Activated T-cell treated with anti-CD3 and anti-CD28 coated beads, Interleukin-2, amount 50 U/mL, for 24 hours (primary cell): ENCODE measurements at regions not wholly inside any gene's neighbourhood (a gene's known extent, or its start where the extent isn't known, plus 50 kb on each side); places are given as distances from the start of the nearest gene placed in this dataset.
"Not testable (repeated sequence)": the region's sequence is repeated elsewhere in the genome, so short reads cannot be mapped to it uniquely, and the experiment has no call there.

Experiments
- DNase-seq: peaks from one replicate; pipeline ENCODE4 v3.0.0-alpha.2; 2020
- H3K27ac Mint-ChIP-seq: 2 replicates; pipeline ENCODE4 v1.8.0; 2020; ENCODE audit warnings: mild to moderate bottlenecking, mixed read lengths
- H3K27me3 Mint-ChIP-seq: 2 replicates; pipeline ENCODE4 v1.8.0; 2020; ENCODE audit warnings: mixed read lengths
- H3K36me3 Mint-ChIP-seq: 2 replicates; pipeline ENCODE4 v1.8.0; 2020; ENCODE audit warnings: low read depth, mixed read lengths
- H3K4me1 Mint-ChIP-seq: 2 replicates; pipeline ENCODE4 v1.8.0; 2020; ENCODE audit warnings: low read depth, mixed read lengths
- H3K4me3 Mint-ChIP-seq: 2 replicates; pipeline ENCODE4 v1.8.0; 2020; ENCODE audit warnings: mild to moderate bottlenecking, moderate library complexity, mixed read lengths
- H3K9me3 Mint-ChIP-seq: 2 replicates; pipeline ENCODE4 v1.8.0; 2020; ENCODE audit warnings: mixed read lengths

GRCh38 chr10:56487746-56488145 lies 126.7 kb upstream of the ZWINT start:
- no peaks in the 10 kb centered on the region for H3K36me3 Mint-ChIP-seq
- no peaks in the 10 kb centered on the region for H3K9me3 Mint-ChIP-seq
- H3K27me3 Mint-ChIP-seq: no peaks in the 10 kb centered on the region
- H3K4me3 Mint-ChIP-seq: no peak overlapping the region
- no peak overlapping the region for H3K27ac Mint-ChIP-seq
- no peaks in the 10 kb centered on the region for H3K4me1 Mint-ChIP-seq
- no peak for DNase-seq

DNA sequence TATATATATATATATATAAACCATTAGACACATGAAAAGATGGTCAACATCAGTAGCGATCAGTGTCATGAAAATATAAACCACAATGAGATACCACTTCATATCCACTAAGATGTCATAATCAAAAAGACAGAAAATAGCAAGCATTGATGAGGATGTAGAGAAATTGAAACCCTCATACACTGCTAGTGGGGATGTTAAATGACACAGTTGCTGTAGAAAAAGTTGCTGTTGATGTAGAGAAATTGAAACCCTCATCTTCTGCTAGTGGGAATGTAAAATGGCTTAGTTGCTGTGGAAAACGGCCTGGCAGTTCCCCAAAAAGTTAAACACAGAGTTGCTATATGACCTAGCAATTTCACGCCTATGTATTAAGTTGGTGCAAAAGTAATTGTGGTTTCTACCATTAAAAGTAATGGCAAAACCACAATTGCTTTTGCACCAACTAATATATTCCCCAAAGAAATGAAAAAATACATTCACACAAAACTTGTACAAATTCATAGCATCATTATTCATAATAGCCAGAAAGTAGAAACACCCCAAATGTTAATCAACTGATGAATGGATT lies 120.5 kb upstream of the ZWINT start:
- H3K4me3 Mint-ChIP-seq: no peak overlapping the region
- H3K9me3 Mint-ChIP-seq: no peaks in the 10 kb centered on the region
- no peaks in the 10 kb centered on the region for H3K27me3 Mint-ChIP-seq
- H3K4me1 Mint-ChIP-seq: no peaks in the 10 kb centered on the region
- no peaks in the 10 kb centered on the region for H3K36me3 Mint-ChIP-seq
- no peak overlapping the region for H3K27ac Mint-ChIP-seq
- no peak for DNase-seq

GRCh38 chr10:56472978-56473377 lies 111.9 kb upstream of the ZWINT start:
- Mint-ChIP-seq H3K4me1 (no peaks in the 10 kb centered on the region), H3K27me3 (no peaks in the 10 kb centered on the region), H3K4me3 (no peak overlapping the region), H3K9me3 (peaks cover 2% of the 10 kb centered on the region), H3K27ac (no peak overlapping the region), H3K36me3 (no peaks in the 10 kb centered on the region)
- no peak for DNase-seq

DNA sequence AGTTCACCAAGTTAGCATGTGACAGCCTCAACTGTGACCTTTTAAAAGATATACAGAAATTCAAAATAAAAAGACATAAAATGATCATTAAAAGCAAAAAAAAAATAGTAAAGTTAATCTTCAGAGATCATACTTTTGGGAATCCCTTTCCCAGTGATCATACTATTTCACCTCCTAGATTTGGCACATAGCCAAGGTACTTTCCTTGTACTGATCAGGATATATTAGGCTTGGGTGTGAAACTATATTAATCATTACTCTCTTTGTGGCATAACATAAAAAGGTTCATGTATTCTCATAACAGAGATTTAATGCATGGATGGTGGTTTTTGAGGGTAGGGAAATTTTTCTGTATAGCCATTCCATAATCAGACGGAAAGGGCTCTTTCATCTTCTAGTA lies 109.6 kb upstream of the ZWINT start:
- H3K4me3 Mint-ChIP-seq: no peak overlapping the region
- H3K27ac Mint-ChIP-seq: no peak overlapping the region
- H3K9me3 Mint-ChIP-seq: peaks cover 2% of the 10 kb centered on the region
- H3K36me3 Mint-ChIP-seq: no peaks in the 10 kb centered on the region
- H3K4me1 Mint-ChIP-seq: no peaks in the 10 kb centered on the region
- no peak for DNase-seq
- no peaks in the 10 kb centered on the region for H3K27me3 Mint-ChIP-seq

GRCh38 chr10:56469482-56469881 lies 108.4 kb upstream of the ZWINT start:
- no peaks in the 10 kb centered on the region for H3K4me1 Mint-ChIP-seq

GRCh38 chr10:56466005-56466404 lies 104.9 kb upstream of the ZWINT start:
- Mint-ChIP-seq H3K27ac (no peak overlapping the region), H3K4me3 (no peak overlapping the region), H3K4me1 (no peaks in the 10 kb centered on the region), H3K9me3 (no peaks in the 10 kb centered on the region), H3K36me3 (no peaks in the 10 kb centered on the region), H3K27me3 (no peaks in the 10 kb centered on the region)
- DNase-seq: no peak

More at GRCh38 chr10:56469482-56469881, 108.4 kb upstream of the ZWINT start:
- Mint-ChIP-seq H3K27ac (no peak overlapping the region), H3K9me3 (peaks cover 2% of the 10 kb centered on the region), H3K4me3 (no peak overlapping the region), H3K27me3 (no peaks in the 10 kb centered on the region), H3K36me3 (no peaks in the 10 kb centered on the region)
- DNase-seq: no peak

GRCh38 chr10:56449770-56450169 lies 88.7 kb upstream of the ZWINT start:
- H3K9me3 Mint-ChIP-seq: peaks cover 10% of the 10 kb centered on the region
- H3K27me3 Mint-ChIP-seq: no peaks in the 10 kb centered on the region
- H3K4me3 Mint-ChIP-seq: no peak overlapping the region
- H3K36me3 Mint-ChIP-seq: no peaks in the 10 kb centered on the region
- H3K27ac Mint-ChIP-seq: no peak overlapping the region
- no peak for DNase-seq
- H3K4me1 Mint-ChIP-seq: no peaks in the 10 kb centered on the region

GRCh38 chr10:56447613-56448012 lies 86.6 kb upstream of the ZWINT start:
- H3K27me3 Mint-ChIP-seq, H3K4me3 Mint-ChIP-seq, H3K36me3 Mint-ChIP-seq, H3K27ac Mint-ChIP-seq, H3K4me1 Mint-ChIP-seq, DNase-seq: not testable (repeated sequence)
- peaks cover 10% of the 10 kb centered on the region for H3K9me3 Mint-ChIP-seq

GRCh38 chr10:56441337-56441736 lies 80.3 kb upstream of the ZWINT start:
- H3K36me3 Mint-ChIP-seq, H3K9me3 Mint-ChIP-seq, DNase-seq, H3K4me1 Mint-ChIP-seq, H3K27me3 Mint-ChIP-seq, H3K27ac Mint-ChIP-seq, H3K4me3 Mint-ChIP-seq: not testable (repeated sequence)
